Trophoblast cell (in vitro differentiated cells and primary cell): ENCODE measurements at regions not wholly inside any gene's neighbourhood (a gene's known extent, or its start where the extent isn't known, plus 50 kb on each side); places are given as distances from the start of the nearest gene placed in this dataset.

Source experiments
- DNase-seq, 2 donors: peaks; one replicate each; pipeline ENCODE4 v3.0.0-alpha.2; 2016
- H2AFZ ChIP-seq: 2 replicates; pipeline ENCODE4 v1.6.1; 2013; ENCODE audit warnings: low read length, moderate library complexity, mild to moderate bottlenecking; ENCODE audit not compliant: insufficient read depth, poor library complexity
- H2AK5ac ChIP-seq: 2 replicates; pipeline ENCODE4 v1.6.1; 2013; ENCODE audit warnings: mild to moderate bottlenecking, low read length
- H2BK120ac ChIP-seq: 2 replicates; pipeline ENCODE4 v1.6.1; 2013; ENCODE audit warnings: low read length, mild to moderate bottlenecking, moderate library complexity; ENCODE audit not compliant: insufficient read depth, poor library complexity
- H2BK12ac ChIP-seq: 2 replicates; pipeline ENCODE4 v1.6.1; 2013; ENCODE audit warnings: mild to moderate bottlenecking, low read length, moderate library complexity
- H2BK5ac ChIP-seq: 2 replicates; pipeline ENCODE4 v1.6.1; 2013; ENCODE audit warnings: low read length, low read depth, moderate library complexity, mild to moderate bottlenecking; ENCODE audit not compliant: poor library complexity
- H3K14ac ChIP-seq: 2 replicates; pipeline ENCODE4 v1.6.1; 2013; ENCODE audit warnings: mild to moderate bottlenecking, low read length
- H3K18ac ChIP-seq: 2 replicates; pipeline ENCODE4 v1.6.1; 2013; ENCODE audit warnings: mild to moderate bottlenecking, low read length
- H3K23ac ChIP-seq: 2 replicates; pipeline ENCODE4 v1.6.1; 2013; ENCODE audit warnings: low read length
- H3K27ac ChIP-seq: 2 replicates; pipeline ENCODE4 v1.5.1; 2013; ENCODE audit warnings: low read depth, mild to moderate bottlenecking, inconsistent platforms, low read length, moderate library complexity
- H3K27me3 ChIP-seq: 2 replicates; pipeline ENCODE4 v1.6.1; 2013; ENCODE audit warnings: inconsistent platforms, mild to moderate bottlenecking, low read length, moderate library complexity; ENCODE audit not compliant: insufficient read depth
- H3K36me3 ChIP-seq, 2 experiments: 1 replicate in 1 of 2; 2 replicates in 1 of 2; pipeline ENCODE4 v1.6.1; 2013; ENCODE audit warnings: low read length in 2 of 2, mild to moderate bottlenecking in 2 of 2, moderate library complexity in 1 of 2; ENCODE audit not compliant: insufficient read depth in 2 of 2, control insufficient read depth in 1 of 2
- H3K4ac ChIP-seq: 2 replicates; pipeline ENCODE4 v1.6.1; 2013; ENCODE audit warnings: low read depth, mild to moderate bottlenecking, low read length, moderate library complexity
- H3K4me1 ChIP-seq, 2 experiments: 1 replicate in 1 of 2; 2 replicates in 1 of 2; pipeline ENCODE4 v1.6.1; 2013; ENCODE audit warnings: low read length in 2 of 2, mild to moderate bottlenecking in 2 of 2, moderate library complexity in 1 of 2; ENCODE audit not compliant: insufficient read depth in 2 of 2, control insufficient read depth in 1 of 2
- H3K4me2 ChIP-seq: 2 replicates; pipeline ENCODE4 v1.6.1; 2013; ENCODE audit warnings: inconsistent platforms, mild to moderate bottlenecking, low read length, moderate library complexity
- H3K4me3 ChIP-seq: 2 replicates; pipeline ENCODE4 v1.5.1; 2013; ENCODE audit warnings: mild to moderate bottlenecking, low read depth, low read length, inconsistent platforms
- H3K79me1 ChIP-seq: one replicate; pipeline ENCODE4 v1.6.1; 2013; ENCODE audit warnings: low read length
- H3K79me2 ChIP-seq: 2 replicates; pipeline ENCODE4 v1.6.1; 2013; ENCODE audit warnings: low read length, mild to moderate bottlenecking; ENCODE audit not compliant: control insufficient read depth, insufficient read depth, poor library complexity
- H3K9ac ChIP-seq: 2 replicates; pipeline ENCODE4 v1.6.1; 2013; ENCODE audit warnings: mild to moderate bottlenecking, low read length
- H3K9me3 ChIP-seq: 2 replicates; pipeline ENCODE4 v1.6.1; 2013; ENCODE audit warnings: low read depth, mild to moderate bottlenecking, control low read depth, inconsistent platforms, low read length; ENCODE audit not compliant: insufficient read depth
- H4K12ac ChIP-seq: 2 replicates; pipeline ENCODE4 v1.6.1; 2013; ENCODE audit warnings: low read depth, mild to moderate bottlenecking, low read length, moderate library complexity
- H4K8ac ChIP-seq: 2 replicates; pipeline ENCODE4 v1.6.1; 2013; ENCODE audit warnings: low read depth, mild to moderate bottlenecking, low read length, moderate library complexity
- H4K91ac ChIP-seq: one replicate; pipeline ENCODE4 v1.6.1; 2013; ENCODE audit warnings: low read depth, mild to moderate bottlenecking, low read length, moderate library complexity
- WGBS: extraction: QIAGEN DNeasy Blood & Tissue Kit; methylation state at CpG from one replicate; pipeline ENCODE4 v1.1.7; 2013; ENCODE audit warnings: missing lambda C conversion rate; ENCODE audit not compliant: insufficient read length, insufficient coverage; ENCODE audit errors: extremely low coverage; 5-methylcytosine and 5-hydroxymethylcytosine counted together

DNA sequence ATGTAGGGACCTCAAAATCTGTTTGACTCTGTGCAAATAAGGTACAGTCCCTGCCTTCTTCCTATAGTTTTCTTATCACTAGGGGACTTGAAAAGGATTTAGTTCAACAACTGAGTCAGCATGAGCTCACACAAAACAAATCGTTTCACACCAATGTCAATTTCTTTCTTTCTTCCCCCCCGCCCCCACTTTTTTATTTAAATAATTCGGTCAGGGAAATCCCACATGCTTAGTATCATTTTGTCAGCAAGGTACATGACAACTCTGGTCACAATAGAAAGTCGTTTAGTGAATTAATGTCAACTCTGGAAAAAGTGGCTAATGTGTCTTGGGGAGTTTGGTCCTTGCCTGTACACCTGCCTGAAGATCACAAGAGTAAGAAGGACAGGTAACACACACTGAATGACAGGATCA, 232.2 kb upstream of the PLEKHG7 start:
- no peak overlapping the region for H2AFZ ChIP-seq
- no peak overlapping the region for H2BK120ac ChIP-seq
- no peak overlapping the region for H3K27ac ChIP-seq
- no peak overlapping the region for H3K4me3 ChIP-seq
- H3K27me3 ChIP-seq: no peaks in the 10 kb centered on the region
- no CpG with 5 or more reads among the region's 4 CpGs for WGBS
- no peak overlapping the region for H4K8ac ChIP-seq
- H3K4ac ChIP-seq: no peak overlapping the region
- no peak for DNase-seq
- no peak overlapping the region for H2BK5ac ChIP-seq
- H3K23ac ChIP-seq: no peak overlapping the region
- H3K36me3 ChIP-seq: no peaks in the 10 kb centered on the region
- peaks cover 0 to 3% of the 10 kb centered on the region in 2 experiments for H3K4me1 ChIP-seq
- no peak overlapping the region for H3K14ac ChIP-seq
- no peak overlapping the region for H2BK12ac ChIP-seq
- H3K79me2 ChIP-seq: no peaks in the 10 kb centered on the region
- H3K9ac ChIP-seq: no peak overlapping the region
- H3K9me3 ChIP-seq: no peaks in the 10 kb centered on the region
- H3K4me2 ChIP-seq: no peak overlapping the region
- no peak overlapping the region for H4K91ac ChIP-seq
- H3K18ac ChIP-seq: no peak overlapping the region
- no peak overlapping the region for H4K12ac ChIP-seq
- H3K79me1 ChIP-seq: no peaks in the 10 kb centered on the region
- no peak overlapping the region for H2AK5ac ChIP-seq

DNA sequence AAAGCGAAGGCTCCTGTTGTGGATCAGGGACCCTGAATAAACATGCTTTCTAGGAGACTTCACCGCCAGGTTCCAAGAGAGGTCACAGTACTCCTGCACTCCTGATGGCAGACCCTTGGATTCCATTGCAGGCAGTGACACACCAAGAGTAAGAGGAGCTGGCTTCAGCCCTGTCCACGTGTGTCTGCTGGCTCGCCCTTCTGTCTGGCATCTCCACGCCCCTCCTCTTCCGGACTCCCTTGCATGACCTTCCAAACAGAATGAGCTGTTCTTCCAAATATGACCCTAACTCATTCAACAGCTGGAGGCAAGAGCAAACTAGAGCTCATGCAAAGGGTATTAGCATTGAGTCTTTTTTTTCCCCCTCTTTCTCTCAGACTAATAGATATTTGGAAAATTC, 233.0 kb upstream of the PLEKHG7 start:
- no peak overlapping the region for H3K27ac ChIP-seq
- H3K27me3 ChIP-seq: no peaks in the 10 kb centered on the region
- no peaks in the 10 kb centered on the region for H3K9me3 ChIP-seq
- H3K79me1 ChIP-seq: no peaks in the 10 kb centered on the region
- H2BK120ac ChIP-seq: no peak overlapping the region
- no peak overlapping the region for H2AFZ ChIP-seq
- no peak overlapping the region for H3K23ac ChIP-seq
- H2BK12ac ChIP-seq: peak overlapping the region; percentile 53
- no peak overlapping the region for H4K8ac ChIP-seq
- H3K79me2 ChIP-seq: no peaks in the 10 kb centered on the region
- no peaks in the 10 kb centered on the region for H3K36me3 ChIP-seq
- H3K4me2 ChIP-seq: no peak overlapping the region
- H2AK5ac ChIP-seq: no peak overlapping the region
- H3K4me1 ChIP-seq: peaks cover 0 to 3% of the 10 kb centered on the region in 2 experiments
- DNase-seq: no peak
- H3K18ac ChIP-seq: no peak overlapping the region
- H3K14ac ChIP-seq: no peak overlapping the region
- no peak overlapping the region for H3K9ac ChIP-seq
- no peak overlapping the region for H3K4ac ChIP-seq
- no peak overlapping the region for H3K4me3 ChIP-seq
- peak overlapping the region; percentile 38 for H4K91ac ChIP-seq
- H2BK5ac ChIP-seq: peak overlapping the region; percentile 44
- no CpG with 5 or more reads among the region's 6 CpGs for WGBS
- H4K12ac ChIP-seq: no peak overlapping the region

DNA sequence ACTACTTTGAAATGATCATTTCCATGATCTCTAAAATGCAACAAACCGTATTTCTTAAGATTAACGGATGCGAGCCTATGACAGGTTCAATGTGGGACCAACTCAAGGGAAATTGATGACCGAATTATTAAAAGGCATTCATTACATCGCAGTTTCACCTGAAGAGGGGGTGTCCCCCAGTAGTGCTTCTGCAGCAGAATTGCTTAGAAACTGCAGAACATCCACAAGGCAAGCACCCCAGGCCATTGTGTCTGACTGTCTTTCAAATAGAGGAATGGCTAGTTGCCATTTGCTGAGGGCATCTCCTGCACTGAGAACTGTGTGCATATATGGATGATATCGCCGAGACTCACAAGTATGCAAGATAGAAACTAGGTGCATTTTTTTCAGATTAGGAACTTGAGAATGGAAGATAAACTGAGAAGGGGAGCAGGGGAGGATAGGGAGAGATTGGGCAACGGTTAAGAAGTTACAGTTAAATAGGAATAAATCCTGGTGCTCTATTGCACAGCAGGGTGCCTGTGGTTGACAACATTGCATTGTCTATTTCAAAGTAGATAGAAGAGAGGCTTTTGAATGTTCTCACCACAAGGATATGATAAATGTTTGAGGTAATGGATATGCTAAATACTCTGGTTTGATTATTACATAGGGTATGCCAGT, 234.3 kb upstream of the PLEKHG7 start:
- Histone ChIP-seq H3K79me2 (no peaks in the 10 kb centered on the region), H3K4me3 (no peak overlapping the region)
- no CpG with 5 or more reads among the region's 8 CpGs for WGBS

DNA sequence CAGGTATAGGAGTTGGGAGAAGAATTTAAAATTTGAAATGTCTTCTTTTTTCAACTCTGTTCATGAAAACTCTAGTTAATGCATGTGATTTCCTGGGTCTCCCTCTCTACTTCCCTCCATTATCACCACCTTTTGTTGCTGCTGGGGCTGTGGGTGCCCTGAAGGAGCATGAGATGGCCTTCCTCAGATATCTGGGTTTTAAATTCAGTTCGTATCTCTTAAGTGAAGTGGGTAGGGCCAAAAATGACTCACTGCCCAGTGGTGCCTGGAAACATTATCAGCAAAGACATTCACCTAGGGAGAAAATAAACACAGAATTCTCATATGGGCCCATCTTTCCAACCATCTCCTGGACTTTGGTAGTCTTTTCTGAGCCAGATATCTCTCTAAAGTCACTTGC, 234.9 kb upstream of the PLEKHG7 start:
- no peak overlapping the region for H2AFZ ChIP-seq
- no peak overlapping the region for H3K23ac ChIP-seq
- H3K79me1 ChIP-seq: no peaks in the 10 kb centered on the region
- H3K27ac ChIP-seq: no peak overlapping the region
- no peaks in the 10 kb centered on the region for H3K79me2 ChIP-seq
- H3K9me3 ChIP-seq: no peaks in the 10 kb centered on the region
- H2BK5ac ChIP-seq: no peak overlapping the region
- no peak overlapping the region for H2BK120ac ChIP-seq
- H3K4me2 ChIP-seq: no peak overlapping the region
- H2BK12ac ChIP-seq: no peak overlapping the region
- no peaks in the 10 kb centered on the region for H3K27me3 ChIP-seq
- no peak overlapping the region for H3K4me3 ChIP-seq
- H3K4me1 ChIP-seq: peaks cover 0 to 3% of the 10 kb centered on the region in 2 experiments
- peak; percentile 18 to 49 for DNase-seq
- H2AK5ac ChIP-seq: no peak overlapping the region
- H4K12ac ChIP-seq: no peak overlapping the region
- no peak overlapping the region for H3K18ac ChIP-seq
- H3K14ac ChIP-seq: no peak overlapping the region
- no peaks in the 10 kb centered on the region for H3K36me3 ChIP-seq
- H3K9ac ChIP-seq: no peak overlapping the region
- no peak overlapping the region for H4K8ac ChIP-seq
- no peak overlapping the region for H3K4ac ChIP-seq
- no peak overlapping the region for H4K91ac ChIP-seq
- no CpG with 5 or more reads among the region's 1 CpG for WGBS

More for the DNA sequence above, 234.3 kb upstream of the PLEKHG7 start:
- DNase-seq: peak in 1 of 2 donors; percentile 29
- Histone ChIP-seq H3K23ac (no peak overlapping the region), H3K4ac (no peak overlapping the region), H4K91ac (no peak overlapping the region), H3K4me1 (peaks cover 0 to 3% of the 10 kb centered on the region in 2 experiments), H2BK5ac (no peak overlapping the region), H3K9me3 (no peaks in the 10 kb centered on the region), H3K4me2 (no peak overlapping the region), H2BK12ac (no peak overlapping the region), H3K14ac (no peak overlapping the region), H2BK120ac (no peak overlapping the region), H3K27me3 (no peaks in the 10 kb centered on the region), H2AK5ac (no peak overlapping the region), H3K79me1 (no peaks in the 10 kb centered on the region), H3K36me3 (no peaks in the 10 kb centered on the region), H3K27ac (no peak overlapping the region), H4K12ac (no peak overlapping the region), H3K18ac (no peak overlapping the region), H4K8ac (no peak overlapping the region), H3K9ac (no peak overlapping the region), H2AFZ (no peak overlapping the region)
